HG03571 (cell line): ENCODE measurements at regions not wholly inside any gene's neighbourhood (a gene's known extent, or its start where the extent isn't known, plus 50 kb on each side); places are given as distances from the start of the nearest gene placed in this dataset.
"Not testable (repeated sequence)": the region's sequence is repeated elsewhere in the genome, so short reads cannot be mapped to it uniquely, and the experiment has no call there.

Experiments
- ATAC-seq: cut with Tn5 transposase; IDR thresholded peaks from one replicate; pipeline ENCODE4 v1.9.1; 2021; ENCODE audit not compliant: unreplicated experiment

- no peak for ATAC-seq
Measured at GRCh38 chr2:53064154-53064553, 703.5 kb upstream of the CHAC2 start.

- no peak for ATAC-seq
Measured at GRCh38 chr2:53058526-53058925, 709.1 kb upstream of the CHAC2 start.

- ATAC-seq = no peak
Measured at GRCh38 chr2:53053937-53054336, 713.7 kb upstream of the CHAC2 start.

- ATAC-seq = no peak
Measured at GRCh38 chr2:53051157-53051556, 716.4 kb upstream of the CHAC2 start.

- no peak for ATAC-seq
Measured at GRCh38 chr2:53040536-53041229, 726.9 kb upstream of the CHAC2 start.

- no peak for ATAC-seq
Measured at GRCh38 chr2:53036196-53036595, 731.4 kb upstream of the CHAC2 start.

- no peak for ATAC-seq
Measured at GRCh38 chr2:53035153-53035552, 732.5 kb upstream of the CHAC2 start.

GRCh38 chr2:53033411-53033810, 734.2 kb upstream of the CHAC2 start:
- no peak for ATAC-seq

GRCh38 chr2:53028746-53029423, 738.7 kb upstream of the CHAC2 start:
- ATAC-seq = no peak

- ATAC-seq = no peak
Measured at GRCh38 chr2:53028225-53028624, 739.4 kb upstream of the CHAC2 start.

GRCh38 chr2:53022248-53022647, 745.4 kb upstream of the CHAC2 start:
- not testable (repeated sequence) for ATAC-seq

GRCh38 chr2:53021828-53022227, 745.8 kb upstream of the CHAC2 start:
- no peak for ATAC-seq

- no peak for ATAC-seq
Measured at GRCh38 chr2:53021292-53021691, 746.3 kb upstream of the CHAC2 start.

- ATAC-seq = no peak
Measured at GRCh38 chr2:53018825-53019425, 748.7 kb upstream of the CHAC2 start.

GRCh38 chr2:53006980-53007379, 760.6 kb upstream of the CHAC2 start:
- ATAC-seq = no peak

GRCh38 chr2:53004413-53004812, 763.2 kb upstream of the CHAC2 start:
- no peak for ATAC-seq

- ATAC-seq = no peak
Measured at GRCh38 chr2:52995424-52995823, 772.2 kb upstream of the CHAC2 start.

GRCh38 chr2:52976143-52976949, 791.3 kb upstream of the CHAC2 start:
- ATAC-seq = no peak

GRCh38 chr2:52974127-52974526, 793.5 kb upstream of the CHAC2 start:
- ATAC-seq = no peak

GRCh38 chr2:52970642-52971041, 797.0 kb upstream of the CHAC2 start:
- ATAC-seq = no peak

- ATAC-seq = no peak
Measured at GRCh38 chr2:52968043-52968442, 799.6 kb upstream of the CHAC2 start.
